HepG2 (cell line): ENCODE measurements at regions not wholly inside any gene's neighbourhood (a gene's known extent, or its start where the extent isn't known, plus 50 kb on each side); places are given as distances from the start of the nearest gene placed in this dataset.
A peak's percentile ranks its signal among the peaks of the same experiment; 100 is the strongest.

Source experiments
- CHD2 ChIP-seq: IDR thresholded peaks from 2 replicates; pipeline ENCODE4 v1.6.1; 2011; ENCODE audit warnings: low read depth, low read length, improper control_type of control experiment
- DNMT1 ChIP-seq: sonication (generic); formaldehyde crosslinking; IDR thresholded peaks from 2 replicates; pipeline ENCODE4 v1.5.1; 2020; ENCODE audit warnings: mild to moderate bottlenecking, missing genetic modification reagents
- EZH2 ChIP-seq: conservative IDR thresholded peaks from 2 replicates; pipeline ENCODE4 v1.6.1; 2012; ENCODE audit warnings: mild to moderate bottlenecking, low read depth, low read length, moderate library complexity
- FOXM1 ChIP-seq: sonication (generic); formaldehyde crosslinking; IDR thresholded peaks from 2 replicates; pipeline ENCODE4 v1.5.0; 2020; ENCODE audit warnings: missing genetic modification reagents
- GPN1 ChIP-seq: sonication (generic); formaldehyde crosslinking; IDR thresholded peaks from 2 replicates; pipeline ENCODE4 v1.5.1; 2020; ENCODE audit warnings: missing genetic modification reagents, borderline replicate concordance
- GZF1 ChIP-seq: sonication (generic); formaldehyde crosslinking; IDR thresholded peaks from 2 replicates; pipeline ENCODE4 v1.5.1; 2020; ENCODE audit warnings: mild to moderate bottlenecking, missing genetic modification reagents
- HIVEP1 ChIP-seq: sonication (generic); formaldehyde crosslinking; IDR thresholded peaks from 2 replicates; pipeline ENCODE4 v1.4.0; 2020; ENCODE audit warnings: mild to moderate bottlenecking, missing genetic modification reagents
- HNRNPLL ChIP-seq: fragments of 200-400 bp; formaldehyde crosslinking; IDR thresholded peaks from 2 replicates; pipeline ENCODE4 v1.6.1; 2017; ENCODE audit warnings: mild to moderate bottlenecking, low read depth, low read length; ENCODE audit not compliant: poor library complexity, severe bottlenecking
- KDM1A ChIP-seq: IDR thresholded peaks from 2 replicates; pipeline ENCODE4 v1.6.1; 2016; ENCODE audit warnings: missing compliant biosample characterization
- MTA3 ChIP-seq: sonication (generic); formaldehyde crosslinking; IDR thresholded peaks from 2 replicates; pipeline ENCODE4 v1.4.0; 2020; ENCODE audit warnings: missing genetic modification reagents
- MYNN ChIP-seq: sonication (generic); formaldehyde crosslinking; IDR thresholded peaks from 2 replicates; pipeline ENCODE4 v1.4.0; 2020; ENCODE audit warnings: mild to moderate bottlenecking, low read depth, missing genetic modification reagents
- NCOA1 ChIP-seq: sonication (generic); formaldehyde crosslinking; IDR thresholded peaks from 2 replicates; pipeline ENCODE4 v1.9.0; 2021; ENCODE audit warnings: missing genetic modification reagents
- NFE2 ChIP-seq: sonication (generic); formaldehyde crosslinking; IDR thresholded peaks from 2 replicates; pipeline ENCODE4 v1.4.0; 2020; ENCODE audit warnings: missing genetic modification reagents
- NFKB2 ChIP-seq: sonication (generic); formaldehyde crosslinking; IDR thresholded peaks from 2 replicates; pipeline ENCODE4 v1.4.0; 2020; ENCODE audit warnings: missing genetic modification reagents, borderline replicate concordance
- PRPF4 ChIP-seq: fragments of 200-400 bp; formaldehyde crosslinking; IDR thresholded peaks from 2 replicates; pipeline ENCODE4 v1.6.1; 2016; ENCODE audit warnings: low read length, low read depth; ENCODE audit not compliant: poor library complexity, severe bottlenecking
- XBP1 ChIP-seq: sonication (generic); formaldehyde crosslinking; IDR thresholded peaks from 2 replicates; pipeline ENCODE4 v1.5.0; 2020; ENCODE audit warnings: missing genetic modification reagents
- YY1 ChIP-seq: IDR thresholded peaks from 2 replicates; pipeline ENCODE4 v1.6.1; 2011; ENCODE audit warnings: low read length, low read depth, moderate library complexity, mild to moderate bottlenecking; ENCODE audit not compliant: insufficient read depth, insufficient replicate concordance
- ZBTB38 ChIP-seq: sonication (generic); formaldehyde crosslinking; IDR thresholded peaks from 2 replicates; pipeline ENCODE4 v1.5.1; 2020; ENCODE audit warnings: mild to moderate bottlenecking, missing genetic modification reagents
- ZBTB7A ChIP-seq: sonication (generic); formaldehyde crosslinking; IDR thresholded peaks from 2 replicates; pipeline ENCODE4 v1.8.0; 2022; ENCODE audit warnings: mild to moderate bottlenecking, missing genetic modification reagents
- ZNF382 ChIP-seq: sonication (generic); formaldehyde crosslinking; IDR thresholded peaks from 2 replicates; pipeline ENCODE4 v1.5.0; 2020; ENCODE audit warnings: missing genetic modification reagents, mild to moderate bottlenecking, borderline replicate concordance
- ZNF383 ChIP-seq: sonication (generic); formaldehyde crosslinking; IDR thresholded peaks from 2 replicates; pipeline ENCODE4 v1.4.0; 2020; ENCODE audit warnings: missing genetic modification reagents, mild to moderate bottlenecking, borderline replicate concordance
- ZNF501 ChIP-seq: sonication (generic); formaldehyde crosslinking; IDR thresholded peaks from 2 replicates; pipeline ENCODE4 v1.5.1; 2020; ENCODE audit warnings: mild to moderate bottlenecking, moderate library complexity, missing genetic modification reagents
- ZNF556 ChIP-seq: sonication (generic); formaldehyde crosslinking; IDR thresholded peaks from 2 replicates; pipeline ENCODE4 v1.4.0; 2020; ENCODE audit warnings: mild to moderate bottlenecking, missing genetic modification reagents, borderline replicate concordance
- ZNF737 ChIP-seq: sonication (generic); formaldehyde crosslinking; IDR thresholded peaks from 2 replicates; pipeline ENCODE4 v1.5.0; 2020; ENCODE audit warnings: missing genetic modification reagents, mild to moderate bottlenecking, borderline replicate concordance
- ZNF777 ChIP-seq: sonication (generic); formaldehyde crosslinking; IDR thresholded peaks from 2 replicates; pipeline ENCODE4 v1.4.0; 2020; ENCODE audit warnings: missing genetic modification reagents
- ZNF782 ChIP-seq: sonication (generic); formaldehyde crosslinking; IDR thresholded peaks from 2 replicates; pipeline ENCODE4 v1.4.0; 2020; ENCODE audit warnings: missing genetic modification reagents, mild to moderate bottlenecking, borderline replicate concordance
- ZSCAN30 ChIP-seq: sonication (generic); formaldehyde crosslinking; IDR thresholded peaks from 2 replicates; pipeline ENCODE4 v1.5.0; 2020; ENCODE audit warnings: mild to moderate bottlenecking, missing genetic modification reagents
- TF ChIP-seq, protein P1 (sequence below): sonication (generic); formaldehyde crosslinking; IDR thresholded peaks from 2 replicates; pipeline ENCODE4 v1.4.0; 2020; ENCODE audit warnings: mild to moderate bottlenecking, missing genetic modification reagents
- TF ChIP-seq, protein P2 (sequence below): sonication (generic); formaldehyde crosslinking; IDR thresholded peaks from 2 replicates; pipeline ENCODE4 v1.5.0; 2020; ENCODE audit warnings: mild to moderate bottlenecking, missing genetic modification reagents, moderate library complexity
- TF ChIP-seq, protein P3 (sequence below): sonication (generic); formaldehyde crosslinking; IDR thresholded peaks from 2 replicates; pipeline ENCODE4 v1.8.0; 2022; ENCODE audit warnings: missing genetic modification reagents, low read depth, mild to moderate bottlenecking, borderline replicate concordance
- TF ChIP-seq, protein P4 (sequence below): sonication (generic); formaldehyde crosslinking; IDR thresholded peaks from 2 replicates; pipeline ENCODE4 v1.9.0; 2021; ENCODE audit warnings: missing genetic modification reagents, mild to moderate bottlenecking, borderline replicate concordance

DNA sequence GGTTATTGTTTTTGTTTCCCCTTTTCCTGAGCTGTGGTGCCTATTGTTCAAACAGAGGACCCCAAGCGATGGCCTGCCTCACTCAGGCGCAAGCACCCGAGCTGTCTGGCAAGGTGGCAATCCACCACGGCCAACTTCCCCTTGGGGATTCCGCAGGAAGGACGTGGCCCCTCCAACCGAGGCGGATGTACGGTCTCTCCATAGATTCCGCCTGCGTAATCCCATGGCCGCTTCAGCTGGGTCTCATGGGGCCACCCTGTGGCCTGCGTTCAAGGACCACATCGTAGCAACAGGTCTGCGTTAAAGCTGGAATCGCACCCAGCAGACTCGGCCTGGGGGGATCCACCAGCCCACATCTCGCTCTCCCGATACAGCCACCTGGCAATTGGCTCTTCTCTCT is 79.9 kb downstream of the CEBPB start (continued):
- TF ChIP-seq, protein P1, sequence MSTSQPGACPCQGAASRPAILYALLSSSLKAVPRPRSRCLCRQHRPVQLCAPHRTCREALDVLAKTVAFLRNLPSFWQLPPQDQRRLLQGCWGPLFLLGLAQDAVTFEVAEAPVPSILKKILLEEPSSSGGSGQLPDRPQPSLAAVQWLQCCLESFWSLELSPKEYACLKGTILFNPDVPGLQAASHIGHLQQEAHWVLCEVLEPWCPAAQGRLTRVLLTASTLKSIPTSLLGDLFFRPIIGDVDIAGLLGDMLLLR (CRISPR knock-in tag), result no peak
- no peak for TF ChIP-seq ZNF737 (CRISPR knock-in tag)
- TF ChIP-seq DNMT1 (CRISPR knock-in tag), result 0 out of 2 replicates have a peak, but pooled peaks have one; percentile 9
- TF ChIP-seq NFKB2, result no peak
- TF ChIP-seq ZNF782 (CRISPR knock-in tag), result no peak
- no peak for TF ChIP-seq ZNF556
- TF ChIP-seq, protein P2, sequence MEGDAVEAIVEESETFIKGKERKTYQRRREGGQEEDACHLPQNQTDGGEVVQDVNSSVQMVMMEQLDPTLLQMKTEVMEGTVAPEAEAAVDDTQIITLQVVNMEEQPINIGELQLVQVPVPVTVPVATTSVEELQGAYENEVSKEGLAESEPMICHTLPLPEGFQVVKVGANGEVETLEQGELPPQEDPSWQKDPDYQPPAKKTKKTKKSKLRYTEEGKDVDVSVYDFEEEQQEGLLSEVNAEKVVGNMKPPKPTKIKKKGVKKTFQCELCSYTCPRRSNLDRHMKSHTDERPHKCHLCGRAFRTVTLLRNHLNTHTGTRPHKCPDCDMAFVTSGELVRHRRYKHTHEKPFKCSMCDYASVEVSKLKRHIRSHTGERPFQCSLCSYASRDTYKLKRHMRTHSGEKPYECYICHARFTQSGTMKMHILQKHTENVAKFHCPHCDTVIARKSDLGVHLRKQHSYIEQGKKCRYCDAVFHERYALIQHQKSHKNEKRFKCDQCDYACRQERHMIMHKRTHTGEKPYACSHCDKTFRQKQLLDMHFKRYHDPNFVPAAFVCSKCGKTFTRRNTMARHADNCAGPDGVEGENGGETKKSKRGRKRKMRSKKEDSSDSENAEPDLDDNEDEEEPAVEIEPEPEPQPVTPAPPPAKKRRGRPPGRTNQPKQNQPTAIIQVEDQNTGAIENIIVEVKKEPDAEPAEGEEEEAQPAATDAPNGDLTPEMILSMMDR (CRISPR knock-in tag), result 0 out of 2 replicates have a peak, but pooled peaks have one; percentile 17
- TF ChIP-seq FOXM1, result no peak
- no peak for TF ChIP-seq PRPF4
- no peak for TF ChIP-seq YY1
- TF ChIP-seq ZNF383 (CRISPR knock-in tag), result no peak
- no peak for TF ChIP-seq KDM1A
- 0 out of 2 replicates have a peak, but pooled peaks have one; percentile 7 for TF ChIP-seq ZBTB7A
- TF ChIP-seq ZNF501 (CRISPR knock-in tag), result no peak
- no peak for TF ChIP-seq HIVEP1 (CRISPR knock-in tag)
- no peak for TF ChIP-seq NFE2 (CRISPR knock-in tag)
- no peak for TF ChIP-seq CHD2
- TF ChIP-seq GZF1 (CRISPR knock-in tag), result no peak
- TF ChIP-seq MTA3 (CRISPR knock-in tag), result no peak
- no peak for TF ChIP-seq NCOA1 (CRISPR knock-in tag)
- peak; percentile 88 for TF ChIP-seq ZBTB38 (CRISPR knock-in tag)
- TF ChIP-seq, protein P3, sequence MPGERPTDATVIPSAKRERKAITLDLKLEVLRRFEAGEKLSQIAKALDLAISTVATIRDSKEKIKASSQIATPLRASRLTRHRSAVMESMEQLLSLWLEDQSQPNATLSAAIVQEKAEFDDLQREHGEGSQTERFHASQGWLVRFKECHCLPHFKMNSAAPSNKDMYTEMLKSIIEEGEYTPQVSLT, result no peak
- TF ChIP-seq EZH2, result no peak
- no peak for TF ChIP-seq GPN1 (CRISPR knock-in tag)
- no peak for TF ChIP-seq ZNF777 (CRISPR knock-in tag)
- peak; percentile 11 for TF ChIP-seq HNRNPLL
- TF ChIP-seq XBP1 (CRISPR knock-in tag), result no peak
- TF ChIP-seq ZSCAN30 (CRISPR knock-in tag), result no peak
- TF ChIP-seq, protein P4, sequence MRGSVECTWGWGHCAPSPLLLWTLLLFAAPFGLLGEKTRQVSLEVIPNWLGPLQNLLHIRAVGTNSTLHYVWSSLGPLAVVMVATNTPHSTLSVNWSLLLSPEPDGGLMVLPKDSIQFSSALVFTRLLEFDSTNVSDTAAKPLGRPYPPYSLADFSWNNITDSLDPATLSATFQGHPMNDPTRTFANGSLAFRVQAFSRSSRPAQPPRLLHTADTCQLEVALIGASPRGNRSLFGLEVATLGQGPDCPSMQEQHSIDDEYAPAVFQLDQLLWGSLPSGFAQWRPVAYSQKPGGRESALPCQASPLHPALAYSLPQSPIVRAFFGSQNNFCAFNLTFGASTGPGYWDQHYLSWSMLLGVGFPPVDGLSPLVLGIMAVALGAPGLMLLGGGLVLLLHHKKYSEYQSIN (CRISPR knock-in tag), result no peak
- no peak for TF ChIP-seq MYNN (CRISPR knock-in tag)
- TF ChIP-seq ZNF382 (CRISPR knock-in tag), result no peak
